Endodermal cell (in vitro differentiated cells): ENCODE measurements at regions not wholly inside any gene's neighbourhood (a gene's known extent, or its start where the extent isn't known, plus 50 kb on each side); places are given as distances from the start of the nearest gene placed in this dataset.

Experiments
- DNase-seq: peaks from one replicate; pipeline ENCODE4 v3.0.0-alpha.2; 2017
- H3K27ac ChIP-seq: 2 replicates; pipeline ENCODE4 v1.5.1; 2013; ENCODE audit warnings: mild to moderate bottlenecking, low read depth, low read length, moderate library complexity
- H3K27me3 ChIP-seq: 2 replicates; pipeline ENCODE4 v1.6.1; 2013; ENCODE audit warnings: mild to moderate bottlenecking, low read length, moderate library complexity; ENCODE audit not compliant: insufficient read depth, control insufficient read depth, poor library complexity, severe bottlenecking
- H3K36me3 ChIP-seq: 2 replicates; pipeline ENCODE4 v1.7.0; 2013; ENCODE audit warnings: mild to moderate bottlenecking, low read length, moderate library complexity; ENCODE audit not compliant: control insufficient read depth, insufficient read depth
- H3K4me1 ChIP-seq: one replicate; pipeline ENCODE4 v1.7.0; 2013; ENCODE audit warnings: low read length; ENCODE audit not compliant: control insufficient read depth, insufficient read depth
- H3K4me3 ChIP-seq: 2 replicates; pipeline ENCODE4 v1.5.1; 2013; ENCODE audit warnings: mild to moderate bottlenecking, low read length, moderate library complexity
- H3K9ac ChIP-seq: 2 replicates; pipeline ENCODE4 v1.6.1; 2013; ENCODE audit warnings: mild to moderate bottlenecking, low read length, moderate library complexity; ENCODE audit not compliant: poor library complexity, severe bottlenecking; ENCODE audit errors: extremely low read depth
- H3K9me3 ChIP-seq: 2 replicates; pipeline ENCODE4 v1.6.1; 2013; ENCODE audit warnings: mild to moderate bottlenecking, low read length, moderate library complexity; ENCODE audit not compliant: control insufficient read depth
- H3K27ac Mint-ChIP-seq: 2 replicates; pipeline ENCODE4 v1.8.0; 2020; ENCODE audit warnings: mixed read lengths
- H3K27me3 Mint-ChIP-seq: 2 replicates; pipeline ENCODE4 v1.8.0; 2021; ENCODE audit warnings: mild to moderate bottlenecking, mixed read lengths; ENCODE audit not compliant: insufficient read depth
- H3K36me3 Mint-ChIP-seq: 2 replicates; pipeline ENCODE4 v1.8.0; 2020; ENCODE audit warnings: low read depth, mixed read lengths
- H3K4me1 Mint-ChIP-seq: 2 replicates; pipeline ENCODE4 v1.8.0; 2020; ENCODE audit warnings: mixed read lengths
- H3K4me3 Mint-ChIP-seq: 2 replicates; pipeline ENCODE4 v1.8.0; 2020; ENCODE audit warnings: mild to moderate bottlenecking, moderate library complexity, mixed read lengths
- H3K9me3 Mint-ChIP-seq: 2 replicates; pipeline ENCODE4 v1.8.0; 2020; ENCODE audit warnings: mild to moderate bottlenecking, mixed read lengths
- WGBS, 2 experiments: methylation state at CpG; one replicate each; pipeline versions ENCODE4 v1.1.5 to v1.1.7; 2013; ENCODE audit warnings: missing lambda C conversion rate in 2 of 2, mixed read lengths in 1 of 2; ENCODE audit not compliant: insufficient coverage in 1 of 2, insufficient read length in 1 of 2; 5-methylcytosine and 5-hydroxymethylcytosine counted together
- TF ChIP-seq, protein P1 (sequence below): fragments of 200-600 bp; sonication (generic); conservative IDR thresholded peaks from 2 replicates; pipeline ENCODE4 v1.5.0; 2021; ENCODE audit warnings: antibody characterized with exemption, mild to moderate bottlenecking

GRCh38 chr1:104868794-104869193 is 1119.1 kb downstream of the AMY1C start:
- no peaks in the 10 kb centered on the region for H3K9me3 ChIP-seq
- no peaks in the 10 kb centered on the region for H3K27me3 ChIP-seq
- no peak overlapping the region for H3K27ac ChIP-seq
- TF ChIP-seq, protein P1, sequence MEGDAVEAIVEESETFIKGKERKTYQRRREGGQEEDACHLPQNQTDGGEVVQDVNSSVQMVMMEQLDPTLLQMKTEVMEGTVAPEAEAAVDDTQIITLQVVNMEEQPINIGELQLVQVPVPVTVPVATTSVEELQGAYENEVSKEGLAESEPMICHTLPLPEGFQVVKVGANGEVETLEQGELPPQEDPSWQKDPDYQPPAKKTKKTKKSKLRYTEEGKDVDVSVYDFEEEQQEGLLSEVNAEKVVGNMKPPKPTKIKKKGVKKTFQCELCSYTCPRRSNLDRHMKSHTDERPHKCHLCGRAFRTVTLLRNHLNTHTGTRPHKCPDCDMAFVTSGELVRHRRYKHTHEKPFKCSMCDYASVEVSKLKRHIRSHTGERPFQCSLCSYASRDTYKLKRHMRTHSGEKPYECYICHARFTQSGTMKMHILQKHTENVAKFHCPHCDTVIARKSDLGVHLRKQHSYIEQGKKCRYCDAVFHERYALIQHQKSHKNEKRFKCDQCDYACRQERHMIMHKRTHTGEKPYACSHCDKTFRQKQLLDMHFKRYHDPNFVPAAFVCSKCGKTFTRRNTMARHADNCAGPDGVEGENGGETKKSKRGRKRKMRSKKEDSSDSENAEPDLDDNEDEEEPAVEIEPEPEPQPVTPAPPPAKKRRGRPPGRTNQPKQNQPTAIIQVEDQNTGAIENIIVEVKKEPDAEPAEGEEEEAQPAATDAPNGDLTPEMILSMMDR: no peak
- H3K27me3 Mint-ChIP-seq: no peaks in the 10 kb centered on the region
- H3K4me1 ChIP-seq: no peaks in the 10 kb centered on the region
- no peaks in the 10 kb centered on the region for H3K4me1 Mint-ChIP-seq
- 87 to 89% methylated on average over 3 of the region's 4 CpGs for WGBS, 2 experiments
- no peaks in the 10 kb centered on the region for H3K36me3 Mint-ChIP-seq
- no peak overlapping the region for H3K4me3 ChIP-seq
- H3K4me3 Mint-ChIP-seq: no peak overlapping the region
- H3K9ac ChIP-seq: no peak overlapping the region
- H3K36me3 ChIP-seq: no peaks in the 10 kb centered on the region
- no peaks in the 10 kb centered on the region for H3K9me3 Mint-ChIP-seq
- H3K27ac Mint-ChIP-seq: no peak overlapping the region
- DNase-seq: no peak

GRCh38 chr1:104874044-104874443 is 1124.3 kb downstream of the AMY1C start:
- Histone ChIP-seq H3K4me1 (no peaks in the 10 kb centered on the region), H3K27ac (no peak overlapping the region), H3K9ac (no peak overlapping the region), H3K36me3 (no peaks in the 10 kb centered on the region), H3K4me3 (no peak overlapping the region), H3K27me3 (no peaks in the 10 kb centered on the region), H3K9me3 (no peaks in the 10 kb centered on the region)
- TF ChIP-seq, protein P1: no peak
- WGBS, 2 experiments: 85 to 97% methylated on average over 5 to 6 of the region's 6 CpGs
- Mint-ChIP-seq H3K27me3 (no peaks in the 10 kb centered on the region), H3K4me3 (no peak overlapping the region), H3K4me1 (no peaks in the 10 kb centered on the region), H3K9me3 (no peaks in the 10 kb centered on the region), H3K27ac (no peak overlapping the region), H3K36me3 (no peaks in the 10 kb centered on the region)
- DNase-seq: no peak

DNA sequence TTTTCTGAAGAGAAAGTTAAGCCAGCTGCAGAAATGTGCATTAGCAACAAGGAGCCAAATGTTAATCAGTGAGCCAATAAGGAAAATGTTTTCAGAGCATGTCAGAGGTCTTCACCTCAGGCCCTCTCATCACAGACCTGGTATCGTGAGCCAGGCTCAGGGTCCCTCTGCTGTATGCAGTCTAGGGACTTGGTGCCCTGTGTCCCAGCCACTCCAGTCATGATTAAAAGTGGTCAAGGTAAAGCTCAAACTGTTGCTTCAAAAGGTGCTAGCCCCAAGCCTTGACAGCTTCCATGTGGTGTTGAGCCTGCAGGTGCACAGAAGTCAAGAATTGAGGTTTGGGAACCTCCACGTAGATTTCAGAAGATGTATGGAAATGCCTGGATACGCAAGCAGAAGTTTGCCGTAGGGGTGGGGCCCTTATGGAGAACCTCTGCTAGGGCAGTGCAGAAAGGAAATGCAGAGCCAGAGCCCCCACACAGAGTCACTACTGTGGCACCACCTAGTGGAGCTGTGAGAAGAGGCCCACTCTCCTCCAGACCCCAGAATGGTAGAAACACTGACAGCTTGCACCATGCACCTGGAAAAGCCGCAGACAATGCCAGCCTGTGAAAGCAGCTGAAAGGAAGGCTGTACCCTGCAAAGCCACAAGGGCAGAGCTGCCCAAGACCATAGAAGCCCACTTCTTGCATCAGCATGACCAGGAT is 1128.7 kb downstream of the AMY1C start:
- H3K9me3 ChIP-seq: no peaks in the 10 kb centered on the region
- peak; percentile 86 for DNase-seq
- no peak overlapping the region for H3K4me3 ChIP-seq
- H3K27ac ChIP-seq: no peak overlapping the region
- TF ChIP-seq, protein P1: peak; percentile 78
- no peaks in the 10 kb centered on the region for H3K27me3 Mint-ChIP-seq
- WGBS, 2 experiments: 55 to 63% methylated on average over 3 to 5 of the region's 5 CpGs
- H3K27me3 ChIP-seq: no peaks in the 10 kb centered on the region
- H3K4me1 Mint-ChIP-seq: no peaks in the 10 kb centered on the region
- no peaks in the 10 kb centered on the region for H3K9me3 Mint-ChIP-seq
- H3K27ac Mint-ChIP-seq: no peak overlapping the region
- no peaks in the 10 kb centered on the region for H3K36me3 Mint-ChIP-seq
- H3K4me3 Mint-ChIP-seq: no peak overlapping the region
- H3K4me1 ChIP-seq: no peaks in the 10 kb centered on the region
- no peaks in the 10 kb centered on the region for H3K36me3 ChIP-seq
- no peak overlapping the region for H3K9ac ChIP-seq
